ENCODE measurements at regions not wholly inside any gene's neighbourhood (a gene's known extent, or its start where the extent isn't known, plus 50 kb on each side); places are given as distances from the start of the nearest gene placed in this dataset.
"Not testable (repeated sequence)": the region's sequence is repeated elsewhere in the genome, so short reads cannot be mapped to it uniquely, and the experiment has no call there.

DNA sequence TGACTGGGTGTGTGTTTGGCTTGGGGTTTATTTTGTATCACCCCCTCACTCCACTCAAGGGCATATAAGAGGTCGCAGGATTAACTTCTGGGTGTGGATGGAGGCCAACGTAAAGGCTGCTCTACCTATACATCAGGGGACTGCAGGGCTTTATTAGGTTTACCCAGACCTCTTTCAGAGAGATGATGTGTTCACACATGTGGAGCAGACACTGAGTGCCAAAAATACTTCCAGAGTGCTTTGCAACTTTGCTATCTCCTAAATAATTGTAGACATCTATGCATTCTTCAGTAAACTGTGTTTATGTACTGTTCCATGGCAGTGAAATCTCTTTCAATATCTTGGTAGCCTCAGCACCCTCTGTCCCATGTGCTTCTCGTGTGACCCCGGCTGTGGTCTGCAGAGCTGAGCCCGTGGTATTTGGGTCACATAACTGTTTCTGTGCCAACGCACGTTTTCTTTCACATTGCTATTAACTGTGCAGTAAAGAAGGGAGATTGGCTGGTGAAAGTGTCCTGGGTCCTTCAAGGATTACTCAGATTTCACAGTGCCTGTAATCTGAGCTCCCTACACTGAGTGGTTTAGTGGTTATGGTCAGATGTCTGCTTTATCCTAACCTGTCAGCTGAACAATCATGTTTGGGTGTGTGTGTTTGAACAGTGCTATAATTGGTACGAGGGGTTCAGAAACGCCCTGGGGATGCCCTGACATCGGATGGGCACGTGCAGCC is 208.1 kb downstream of the VAPA start:
- DNase-seq = no peak

DNA sequence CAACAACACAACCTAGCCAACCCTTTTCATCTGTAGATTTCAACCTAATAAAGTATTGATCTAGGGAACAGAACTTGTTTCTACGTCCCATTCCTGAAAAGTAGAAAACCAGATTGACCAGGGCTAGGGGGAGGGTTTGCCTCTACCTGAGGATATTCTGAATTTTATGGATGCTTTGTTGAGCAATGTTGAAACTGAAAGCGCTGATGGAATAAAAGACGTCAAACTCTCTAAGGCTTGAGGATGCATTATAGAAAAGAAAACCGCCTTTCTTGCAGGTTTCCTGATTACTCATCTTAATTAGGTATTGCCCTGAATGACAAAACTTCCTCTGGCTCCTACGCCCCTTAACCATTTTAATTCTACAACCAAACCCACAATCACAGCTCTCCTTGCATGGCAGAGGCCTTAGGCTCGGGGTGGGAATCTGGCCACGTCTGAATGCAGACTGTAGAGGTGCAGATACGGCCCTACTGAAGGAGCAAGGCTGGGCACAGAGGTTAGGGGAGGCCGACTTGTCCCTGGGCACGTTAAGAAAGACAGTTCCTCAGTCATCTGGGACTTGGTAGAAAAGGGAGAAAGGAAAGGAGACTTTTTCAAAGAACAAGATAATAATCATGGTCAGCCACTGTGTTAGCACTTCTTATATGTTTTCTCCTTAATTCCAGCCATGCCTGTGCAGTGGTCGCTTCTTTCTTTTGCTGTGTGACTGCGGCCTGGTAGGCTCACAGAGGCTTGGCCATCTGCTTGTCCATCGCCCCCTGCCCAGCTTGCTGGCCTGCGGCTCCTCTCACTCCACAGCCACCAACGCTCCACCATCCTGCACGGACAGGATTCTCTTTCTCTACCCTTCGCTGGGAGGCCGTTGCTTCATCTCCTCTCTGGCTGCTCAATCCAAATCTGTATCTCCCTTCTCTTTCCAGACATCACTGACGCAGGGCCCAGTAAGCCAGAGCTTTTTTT is 209.5 kb downstream of the VAPA start:
- DNase-seq = no peak

DNA sequence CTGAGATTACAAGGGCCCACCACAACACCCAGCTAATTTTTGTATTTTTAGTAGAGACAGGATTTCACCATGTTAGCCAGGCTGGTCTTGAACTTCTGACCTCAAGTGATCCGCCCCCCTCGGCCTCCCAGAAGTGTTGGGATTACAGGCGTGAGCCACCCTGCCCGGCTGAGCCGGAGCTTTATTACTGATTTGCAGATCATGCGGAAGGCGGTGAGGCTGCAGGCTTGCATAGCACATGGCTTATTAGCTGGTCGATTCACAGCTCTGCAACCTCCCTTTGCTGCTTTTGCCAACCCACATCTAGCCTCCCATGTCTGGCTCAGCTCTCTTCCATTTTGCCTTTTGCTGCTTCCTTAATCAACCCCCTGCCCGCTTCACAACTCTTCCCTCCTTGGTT is 210.3 kb downstream of the VAPA start:
- no peak for DNase-seq

DNA sequence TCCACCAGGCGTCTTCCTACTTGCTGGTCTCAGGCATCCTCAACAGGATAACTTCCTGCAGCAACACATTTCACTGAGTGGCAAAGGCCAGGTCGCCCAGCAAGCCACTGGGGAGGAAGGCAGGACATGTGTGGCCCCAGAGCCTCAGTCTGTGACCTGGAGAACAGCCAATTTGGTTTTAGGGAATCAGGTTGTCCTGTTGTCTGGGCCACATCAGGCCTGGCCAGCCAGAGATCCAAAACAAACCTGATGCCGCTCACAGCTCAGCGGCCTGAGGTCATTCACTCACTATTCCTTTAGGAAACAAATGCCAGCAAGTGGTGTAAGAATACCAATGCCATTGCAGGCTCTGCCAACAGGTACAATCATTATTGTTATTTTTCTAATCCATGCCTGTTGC is 210.7 kb downstream of the VAPA start:
- DNase-seq = no peak

DNA sequence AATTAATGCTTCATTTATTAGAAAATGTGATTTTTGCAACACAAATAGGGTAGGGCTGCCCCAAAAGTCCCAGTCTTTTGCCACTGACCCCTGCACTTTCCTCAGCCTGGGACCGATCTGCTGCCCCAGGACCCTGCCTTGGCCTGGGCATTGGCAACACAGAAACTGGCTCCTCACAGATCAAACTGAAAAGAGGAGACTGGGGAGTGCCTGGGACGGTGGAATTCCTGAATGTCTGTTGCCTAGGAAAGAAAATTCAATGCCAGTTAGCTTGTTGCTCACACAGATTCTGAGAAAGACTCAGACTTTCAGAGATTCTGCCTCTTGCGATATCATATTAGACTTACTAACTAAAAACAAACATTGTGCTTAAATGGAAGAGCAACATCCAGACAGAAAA is 211.2 kb downstream of the VAPA start:
- no peak for DNase-seq

DNA sequence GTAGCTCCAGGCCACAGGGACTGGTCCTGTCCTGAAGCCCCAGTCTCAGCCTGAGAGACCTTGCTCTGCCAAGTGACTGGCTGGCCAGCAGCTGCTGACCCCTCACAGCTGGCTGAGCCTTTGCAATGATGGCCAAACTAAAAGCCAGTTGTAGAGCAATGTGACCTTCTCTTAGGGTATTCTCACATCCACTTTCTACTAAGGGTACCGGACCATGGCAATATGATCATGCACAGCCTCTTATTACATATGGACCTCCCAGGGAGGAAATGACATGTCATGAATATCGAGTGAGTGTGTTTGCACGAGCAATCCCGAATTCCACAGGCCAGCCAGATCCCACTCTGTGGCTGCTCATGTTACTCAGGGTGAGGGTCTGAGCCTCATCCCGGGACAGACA is 213.9 kb downstream of the VAPA start:
- DNase-seq = no peak

DNA sequence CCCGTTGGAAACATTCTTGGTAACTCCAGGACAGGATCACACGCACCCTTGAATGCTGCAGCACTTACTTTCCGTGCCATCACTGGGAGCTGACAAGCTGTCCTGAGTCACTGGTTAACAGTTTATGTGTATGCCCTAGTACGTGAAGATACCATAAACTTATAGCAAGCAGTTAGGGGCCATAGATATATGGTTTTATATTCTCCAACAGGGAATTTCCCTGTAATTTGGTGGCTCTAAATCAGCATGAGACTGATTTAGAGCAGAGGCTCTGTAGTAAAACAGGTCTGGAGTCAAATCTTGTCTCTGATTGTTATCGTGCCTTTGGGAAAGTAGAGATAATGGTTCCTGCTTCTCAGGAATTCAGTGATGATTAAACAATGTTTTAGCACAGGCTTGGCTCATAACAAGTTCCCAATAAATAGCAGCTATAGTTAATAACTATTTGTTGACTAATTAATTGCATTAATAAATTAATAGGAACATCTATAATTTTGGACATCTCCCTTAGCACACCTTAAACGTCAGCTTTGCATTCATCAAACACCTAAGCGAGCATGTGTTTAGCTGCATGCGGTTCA is 215.2 kb downstream of the VAPA start:
- DNase-seq = no peak

DNA sequence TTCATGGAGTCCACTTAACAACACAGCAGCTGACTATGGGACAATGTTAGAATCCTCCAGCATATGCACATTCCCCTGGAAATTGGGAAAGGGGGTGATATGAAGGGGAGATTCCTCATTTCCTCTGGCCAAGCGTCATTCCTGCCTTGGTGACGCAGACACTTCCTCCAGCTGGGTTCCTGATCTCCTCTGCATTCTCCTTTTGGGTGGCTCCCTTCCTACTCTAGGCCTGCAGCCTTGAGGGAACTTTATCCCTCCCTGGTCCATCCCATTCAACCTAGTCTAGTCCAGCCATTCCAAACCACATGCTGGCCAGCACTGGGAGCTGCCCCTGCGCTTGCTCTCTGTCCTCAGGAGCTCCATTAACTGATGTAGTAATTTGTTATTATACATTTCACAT is 216.8 kb downstream of the VAPA start:
- no peak for DNase-seq

DNA sequence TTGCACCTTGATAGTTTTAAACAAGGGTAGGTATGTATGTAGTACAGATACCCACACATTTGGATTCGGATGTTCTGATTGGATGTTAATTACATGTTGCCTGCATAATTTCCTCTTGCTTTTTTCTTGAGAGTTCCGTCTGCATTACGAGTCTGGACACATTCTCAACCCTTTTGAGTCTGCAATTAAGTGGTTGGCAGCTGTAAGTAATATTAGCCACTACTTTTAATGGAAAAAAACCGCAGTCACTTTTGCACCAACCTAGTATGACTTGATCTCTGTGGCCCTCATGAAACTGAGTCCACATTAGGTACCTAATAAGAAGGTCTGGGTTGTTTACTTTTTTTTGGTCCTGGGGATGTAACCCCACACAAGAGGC is 217.3 kb downstream of the VAPA start:
- DNase-seq = no peak

DNA sequence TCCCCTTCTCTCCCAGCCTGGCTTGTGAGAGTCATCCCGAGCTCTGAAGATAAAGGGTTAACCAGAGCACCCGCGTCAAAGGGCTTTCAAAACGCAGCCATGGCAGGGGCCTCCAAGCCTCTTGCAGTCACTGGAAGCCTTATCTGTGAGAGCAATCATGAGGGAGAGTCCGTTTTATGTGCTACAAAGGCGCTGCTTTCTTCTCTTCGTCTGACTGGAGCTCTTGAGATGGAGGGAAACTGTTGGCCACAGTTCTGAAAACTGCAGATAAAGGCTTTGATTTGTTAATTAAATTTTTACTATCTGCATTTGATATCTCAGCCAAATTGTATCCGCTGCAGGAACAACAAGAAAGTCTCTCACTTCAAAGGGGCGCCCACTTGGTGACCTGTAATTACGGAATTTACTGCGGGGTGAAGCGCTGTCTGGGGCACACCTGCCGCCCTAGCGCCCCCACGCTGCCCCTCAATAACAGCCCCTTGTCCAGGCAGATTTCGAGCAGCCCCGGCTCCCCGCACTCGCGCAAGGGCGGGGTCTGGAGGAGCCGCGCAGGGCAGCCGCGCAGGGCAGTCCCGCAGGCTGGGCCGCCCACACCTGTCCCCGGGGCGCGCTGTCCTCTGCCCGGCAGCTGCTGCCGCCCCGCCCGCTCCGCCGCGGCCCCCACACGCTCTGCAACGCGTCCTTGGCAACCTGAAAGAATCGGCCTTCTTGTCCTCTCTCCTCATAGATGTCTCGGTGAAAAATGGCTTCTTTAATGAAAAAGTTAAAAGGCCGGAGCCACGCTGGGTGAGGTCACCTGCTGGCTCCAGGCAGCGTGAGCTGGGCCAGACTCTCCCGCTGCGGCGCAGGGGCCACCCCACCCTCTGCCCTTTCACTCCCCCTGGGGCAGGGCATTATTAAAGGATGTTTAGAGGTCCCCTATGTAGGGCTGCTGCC is 217.9 kb downstream of the VAPA start:
- DNase-seq = no peak

DNA sequence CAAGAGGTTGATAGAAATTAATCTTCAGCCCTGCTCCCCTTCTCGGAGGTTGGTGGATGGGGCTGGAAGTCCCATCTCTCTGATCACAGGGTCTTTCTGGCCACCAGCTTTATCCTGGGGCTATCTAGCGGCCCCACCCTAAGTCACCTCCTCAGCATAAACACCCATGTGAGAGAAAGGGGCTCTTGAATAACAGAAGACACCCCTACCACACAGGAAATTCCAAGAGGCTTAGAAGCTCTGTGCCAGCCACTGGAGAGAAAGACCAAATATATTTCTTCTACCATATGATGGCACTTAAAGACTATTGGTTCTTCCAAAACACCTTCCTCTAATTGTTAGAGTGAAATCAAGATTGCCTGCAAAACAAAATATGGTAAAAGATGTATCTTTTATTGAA is 219.7 kb downstream of the VAPA start:
- DNase-seq = no peak

DNA sequence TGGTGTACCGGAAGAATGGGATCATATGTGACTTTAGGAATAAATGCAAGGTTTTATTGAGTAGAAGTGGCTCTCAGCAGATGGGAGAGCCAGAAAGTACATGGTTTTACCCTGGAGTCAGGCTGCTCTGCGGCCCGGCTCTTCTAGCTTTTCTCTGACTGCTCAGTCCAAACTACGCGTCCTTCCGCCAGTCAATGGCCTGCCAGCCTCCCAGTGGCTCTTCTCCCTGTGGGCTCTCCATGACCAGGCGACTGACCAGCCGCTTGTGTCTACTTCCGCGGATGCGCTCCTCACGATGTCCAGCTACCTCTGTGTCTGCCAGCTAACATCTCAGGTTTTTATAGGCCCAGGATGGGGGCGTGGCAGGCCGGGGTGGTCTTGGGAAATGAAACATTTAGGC is 220.4 kb downstream of the VAPA start:
- no peak for DNase-seq

DNA sequence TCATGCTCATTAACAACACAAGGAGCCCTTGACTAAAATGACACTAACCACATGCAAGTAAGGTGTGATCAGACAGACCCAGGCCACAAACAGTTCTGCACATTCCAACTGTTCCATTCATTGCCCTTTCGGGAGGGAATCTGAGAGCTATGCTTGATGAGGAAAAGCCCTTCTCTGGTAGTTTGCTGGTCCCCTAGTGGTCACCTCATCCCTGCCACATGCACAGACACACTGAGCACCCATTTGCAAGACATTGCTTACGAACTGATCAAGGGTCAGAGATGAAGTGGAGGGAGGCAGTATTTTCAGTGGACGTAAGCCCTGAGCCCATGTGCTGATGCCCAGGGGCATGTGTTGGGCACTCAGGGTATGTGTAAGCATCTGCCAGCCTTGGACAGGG is 220.9 kb downstream of the VAPA start:
- DNase-seq = not testable (repeated sequence)

DNA sequence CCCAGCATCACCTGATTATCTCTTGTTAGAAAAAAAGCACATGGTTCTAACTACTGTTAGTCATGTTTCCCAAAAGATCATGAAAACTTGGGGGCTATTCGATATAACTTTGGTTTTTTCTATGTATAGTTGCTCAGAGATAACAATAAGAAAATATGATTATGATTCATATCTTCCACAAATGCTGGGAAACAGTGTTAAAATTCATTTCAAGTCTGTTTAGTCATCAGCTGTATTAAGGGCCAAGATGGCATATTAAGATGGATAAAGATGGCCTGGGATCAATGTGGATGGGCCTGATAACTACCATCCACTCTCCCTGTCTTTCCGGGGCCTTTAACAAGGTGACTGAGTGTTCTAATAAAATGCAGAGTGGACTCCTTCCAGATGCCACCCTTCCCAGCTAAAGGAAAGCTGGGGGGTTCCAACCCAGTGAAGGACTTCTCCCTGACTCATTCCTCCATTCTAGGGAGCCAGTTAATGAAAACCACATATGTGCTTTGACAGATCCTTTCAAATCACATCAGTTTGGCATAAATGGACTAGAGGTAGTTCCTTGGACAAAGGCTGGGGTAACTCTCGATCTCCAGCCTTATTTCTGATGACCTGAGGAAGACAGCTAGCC is 221.6 kb downstream of the VAPA start:
- no peak for DNase-seq

DNA sequence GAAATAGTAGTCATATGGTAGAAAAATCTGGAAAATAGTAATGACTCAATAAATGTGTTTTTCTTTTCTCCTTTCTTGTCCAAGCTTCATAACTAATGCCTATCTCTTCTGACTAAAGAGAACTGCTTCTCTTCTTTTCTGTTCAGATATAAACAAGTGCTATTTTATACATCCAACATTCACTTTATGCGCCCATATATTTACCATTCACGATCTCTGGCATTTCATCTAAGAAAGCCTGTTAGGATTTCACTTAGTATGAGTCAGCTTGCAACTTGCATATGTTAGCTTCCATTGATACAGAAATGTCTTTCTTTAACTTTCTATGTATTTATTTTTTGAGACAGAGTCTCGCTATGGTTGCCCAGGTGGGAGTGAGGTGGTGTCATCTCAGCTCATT is 224.9 kb downstream of the VAPA start:
- no peak for DNase-seq

DNA sequence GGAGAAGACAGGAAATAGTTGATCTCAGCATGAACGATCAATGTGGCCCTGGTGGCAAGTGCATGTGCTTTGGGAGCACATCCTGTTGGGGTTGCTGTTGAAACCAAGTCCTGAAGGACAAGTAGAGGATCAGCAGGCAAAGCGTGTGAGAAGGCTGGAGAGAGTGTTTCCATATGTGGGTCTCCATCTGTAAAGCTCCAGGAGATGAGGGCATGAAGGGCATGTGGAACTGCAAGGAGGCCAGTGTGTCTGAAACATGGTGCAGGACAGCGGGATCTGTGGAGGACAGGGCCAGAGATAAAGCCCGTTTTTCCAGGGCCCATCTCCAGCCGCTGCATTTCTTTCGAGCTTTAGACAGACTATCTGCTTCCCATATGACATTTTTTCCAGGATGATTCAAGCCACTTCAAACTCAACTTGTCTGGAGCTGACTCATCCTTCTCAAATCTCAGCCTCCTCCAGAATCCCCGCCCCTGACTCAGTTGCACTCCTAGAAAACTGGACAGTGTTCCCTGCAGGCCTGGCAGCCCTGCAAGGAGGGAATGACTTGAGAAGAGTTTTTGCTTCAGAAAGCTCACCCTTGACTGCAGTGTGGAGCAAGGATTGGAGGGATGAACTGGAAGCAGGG is 226.1 kb downstream of the VAPA start:
- no peak for DNase-seq

DNA sequence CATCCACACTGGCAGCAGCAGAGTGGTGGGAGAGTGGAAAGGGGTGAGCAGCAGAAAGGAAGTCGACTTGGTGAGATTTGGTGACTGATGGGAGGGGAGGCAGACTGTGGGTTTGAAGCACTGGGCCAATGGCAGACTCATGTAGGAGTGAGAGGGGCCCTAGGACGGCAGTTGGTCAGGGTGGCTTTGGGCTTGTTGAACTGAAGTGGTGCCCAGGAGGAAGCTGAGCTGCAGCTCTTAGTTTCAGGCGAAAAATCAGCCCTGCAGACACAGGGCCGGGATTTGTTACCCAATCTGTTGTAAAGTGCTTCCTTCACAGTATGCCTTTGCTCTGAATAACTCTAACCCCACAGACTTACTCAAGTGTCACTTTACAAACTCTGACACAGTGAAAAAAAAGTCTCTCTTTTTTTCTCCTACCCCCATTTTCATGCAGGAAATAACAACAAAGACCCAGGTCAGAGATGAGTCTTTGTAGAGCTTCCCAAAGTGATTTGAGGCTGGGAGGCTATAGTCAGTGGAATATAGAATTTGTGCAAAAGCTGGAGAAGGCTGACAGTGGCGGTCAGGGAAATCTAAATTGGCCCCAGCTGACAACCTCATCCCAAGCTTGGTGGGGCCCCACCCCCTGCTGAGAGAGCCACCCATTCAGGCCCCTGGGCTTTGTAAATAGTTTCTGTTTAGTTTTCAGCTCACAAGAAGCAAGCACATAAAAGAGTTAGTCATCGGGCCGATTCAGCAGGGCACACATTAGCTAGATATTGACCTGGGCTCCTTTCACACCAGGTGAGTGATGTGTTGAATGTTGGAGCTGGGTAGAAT is 226.9 kb downstream of the VAPA start:
- no peak for DNase-seq

DNA sequence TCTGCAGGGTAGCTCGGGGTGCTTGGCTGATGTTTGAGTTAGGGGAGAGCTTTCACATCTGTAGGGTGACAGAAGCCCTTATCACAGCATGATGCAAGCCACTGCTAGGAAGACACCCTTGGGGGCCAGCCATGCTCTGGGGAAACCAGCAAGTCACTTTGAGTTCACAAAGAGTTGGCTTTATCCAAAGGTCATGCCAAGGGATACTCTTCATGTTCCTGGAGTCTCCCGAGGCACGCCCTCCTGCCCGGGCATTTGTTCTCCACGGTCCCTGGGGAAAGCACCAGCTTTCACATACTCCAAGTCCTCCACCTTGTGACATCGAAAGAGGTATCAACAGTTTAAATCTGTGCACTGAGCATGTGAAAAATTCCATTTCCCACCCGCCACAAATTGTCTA is 227.7 kb downstream of the VAPA start:
- DNase-seq = no peak

DNA sequence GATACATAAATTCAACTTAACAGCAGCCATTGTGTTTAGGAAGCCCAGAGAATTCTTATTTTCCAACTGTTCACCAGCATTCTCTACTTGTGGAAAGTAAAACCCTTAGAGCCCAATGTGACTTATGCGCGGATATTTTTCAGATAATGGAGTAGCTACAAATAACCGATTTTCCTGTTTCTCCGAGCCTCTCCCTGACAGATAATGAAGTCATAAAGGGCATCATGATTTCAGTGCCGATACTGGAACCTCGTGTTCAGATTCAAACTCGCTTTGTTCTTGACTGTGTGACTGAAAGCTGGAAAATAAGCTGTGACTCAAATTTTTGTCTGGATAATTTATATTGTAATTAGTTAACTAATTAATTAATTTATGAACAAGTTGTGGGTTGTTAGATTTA is 228.2 kb downstream of the VAPA start:
- no peak for DNase-seq

DNA sequence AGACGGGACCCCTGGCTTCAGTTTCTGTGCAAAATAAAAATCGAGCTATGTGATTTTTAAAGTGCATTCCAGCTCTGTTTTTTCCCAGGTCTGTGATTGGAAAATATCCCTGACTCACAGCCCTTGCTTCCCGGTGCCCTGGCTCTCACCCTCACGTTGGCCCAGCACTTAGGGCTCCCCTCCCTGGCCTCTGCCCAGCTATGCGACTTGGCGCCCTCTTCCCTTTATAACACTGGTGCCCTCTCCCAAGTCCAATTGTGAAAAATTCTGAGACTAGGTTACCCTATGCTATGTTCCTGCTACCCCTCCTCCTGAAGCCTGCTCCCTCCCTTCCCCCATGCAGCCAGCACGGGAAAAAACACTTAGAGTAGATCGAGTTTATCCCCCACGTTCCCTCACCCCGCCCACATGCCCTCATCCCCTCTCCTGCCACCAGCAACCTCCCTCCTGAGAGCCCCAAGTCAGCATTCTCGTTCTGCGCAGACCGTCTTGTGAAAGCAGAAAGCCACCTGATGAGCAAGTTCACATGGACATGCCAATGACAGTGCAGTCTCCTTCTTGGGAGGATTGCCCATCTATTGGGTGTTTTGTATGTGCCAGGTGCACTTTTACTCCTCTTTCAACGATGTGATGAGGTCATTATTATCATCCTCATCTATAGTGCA is 228.8 kb downstream of the VAPA start:
- no peak for DNase-seq

All from CD4-positive, alpha-beta T cell treated with Interferon alpha-2 for 1 hour (primary cell).